ENCODE measurements at regions not wholly inside any gene's neighbourhood (a gene's known extent, or its start where the extent isn't known, plus 50 kb on each side); places are given as distances from the start of the nearest gene placed in this dataset.
A peak's percentile ranks its signal among the peaks of the same experiment; 100 is the strongest.

GRCh38 chr11:10619131-10619680 is 50.7 kb upstream of the LYVE1 start:
- DNase-seq (ENCODE audit: low read depth), result peak; percentile 74

GRCh38 chr11:10618490-10618889 is 50.0 kb upstream of the LYVE1 start:
- peak; percentile 82 for DNase-seq (ENCODE audit: low read depth)
